T-helper 1 cell treated with Interleukin-12 subunit alpha and Interleukin-12 subunit beta and Interleukin-4 antibody, amounts not matched to agents 30 μg/mL and 1 μg/mL, for 36 hours (primary cell): ENCODE measurements at regions not wholly inside any gene's neighbourhood (a gene's known extent, or its start where the extent isn't known, plus 50 kb on each side); places are given as distances from the start of the nearest gene placed in this dataset.

ENCODE experiments used
- H3K27ac Mint-ChIP-seq: one replicate; pipeline ENCODE4 v1.8.0; 2021; ENCODE audit warnings: mild to moderate bottlenecking, mixed read lengths
- H3K27me3 Mint-ChIP-seq: one replicate; pipeline ENCODE4 v1.8.0; 2021; ENCODE audit warnings: low read depth, mixed read lengths
- H3K36me3 Mint-ChIP-seq: one replicate; pipeline ENCODE4 v1.8.0; 2021; ENCODE audit warnings: low read depth, mixed read lengths
- H3K4me1 Mint-ChIP-seq: one replicate; pipeline ENCODE4 v1.8.0; 2021; ENCODE audit warnings: low read depth, mixed read lengths
- H3K4me3 Mint-ChIP-seq: one replicate; pipeline ENCODE4 v1.8.0; 2021; ENCODE audit warnings: mild to moderate bottlenecking, moderate library complexity, mixed read lengths
- H3K9me3 Mint-ChIP-seq: one replicate; pipeline ENCODE4 v1.8.0; 2021; ENCODE audit warnings: mixed read lengths

- Mint-ChIP-seq H3K27me3 (no peaks in the 10 kb centered on the region), H3K4me3 (no peak overlapping the region), H3K27ac (no peak overlapping the region), H3K9me3 (no peaks in the 10 kb centered on the region), H3K36me3 (no peaks in the 10 kb centered on the region), H3K4me1 (no peaks in the 10 kb centered on the region)
Observed at GRCh38 chr10:128972036-128972405, 495.0 kb upstream of the MGMT start.

DNA sequence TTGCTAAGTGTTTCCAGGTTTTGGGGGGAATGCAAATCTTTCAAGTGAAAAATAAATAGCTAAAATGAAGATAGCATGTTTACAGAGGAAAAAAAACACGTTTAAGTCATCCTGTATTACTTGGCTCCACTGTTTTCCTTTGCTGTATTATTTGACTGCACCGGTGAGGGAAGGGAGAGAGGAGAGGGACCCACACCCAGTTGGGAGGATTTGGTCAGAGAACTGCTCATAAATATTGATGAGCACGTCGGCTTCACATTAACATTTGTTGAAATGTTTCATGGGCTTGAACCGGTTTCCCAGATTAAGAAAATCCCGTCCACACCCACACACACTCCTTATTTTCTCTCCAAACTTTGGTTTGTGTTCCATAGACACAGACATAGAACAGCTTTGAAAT lies 493.8 kb upstream of the MGMT start:
- Mint-ChIP-seq H3K27me3 (no peaks in the 10 kb centered on the region), H3K4me1 (no peaks in the 10 kb centered on the region), H3K9me3 (no peaks in the 10 kb centered on the region), H3K4me3 (no peak overlapping the region), H3K27ac (no peak overlapping the region), H3K36me3 (no peaks in the 10 kb centered on the region)

- Mint-ChIP-seq H3K27ac (no peak overlapping the region), H3K27me3 (no peaks in the 10 kb centered on the region)
Observed at GRCh38 chr10:128976856-128977255, 490.2 kb upstream of the MGMT start.

GRCh38 chr10:128978211-128978610 lies 488.8 kb upstream of the MGMT start:
- Mint-ChIP-seq H3K36me3 (no peaks in the 10 kb centered on the region), H3K4me3 (no peak overlapping the region), H3K27ac (no peak overlapping the region), H3K27me3 (no peaks in the 10 kb centered on the region), H3K9me3 (no peaks in the 10 kb centered on the region), H3K4me1 (no peaks in the 10 kb centered on the region)

More at GRCh38 chr10:128976856-128977255, 490.2 kb upstream of the MGMT start:
- Mint-ChIP-seq H3K4me1 (no peaks in the 10 kb centered on the region), H3K9me3 (no peaks in the 10 kb centered on the region), H3K4me3 (no peak overlapping the region), H3K36me3 (no peaks in the 10 kb centered on the region)

DNA sequence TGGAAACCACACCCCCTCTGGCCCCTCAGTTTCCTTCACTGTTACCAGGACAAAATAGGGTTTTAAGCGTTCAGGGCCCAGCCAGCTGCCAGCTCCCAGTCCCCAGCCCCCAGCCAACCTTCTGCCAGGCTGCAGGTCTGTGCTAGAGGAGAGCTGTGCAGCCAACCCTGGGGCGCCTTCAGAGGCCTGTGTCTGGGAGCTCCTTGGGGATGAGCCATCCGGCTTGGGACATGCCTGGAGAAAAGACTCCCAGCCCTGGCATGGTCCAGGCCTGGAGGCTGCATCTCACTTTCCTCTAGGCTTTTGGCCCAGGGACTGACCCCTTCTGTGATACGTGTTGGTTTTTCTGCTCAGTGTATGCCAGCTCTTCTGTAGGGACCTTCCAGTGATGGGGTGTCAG lies 487.6 kb upstream of the MGMT start:
- Mint-ChIP-seq H3K27me3 (no peaks in the 10 kb centered on the region), H3K36me3 (no peaks in the 10 kb centered on the region), H3K9me3 (no peaks in the 10 kb centered on the region), H3K27ac (no peak overlapping the region), H3K4me3 (no peak overlapping the region), H3K4me1 (no peaks in the 10 kb centered on the region)

DNA sequence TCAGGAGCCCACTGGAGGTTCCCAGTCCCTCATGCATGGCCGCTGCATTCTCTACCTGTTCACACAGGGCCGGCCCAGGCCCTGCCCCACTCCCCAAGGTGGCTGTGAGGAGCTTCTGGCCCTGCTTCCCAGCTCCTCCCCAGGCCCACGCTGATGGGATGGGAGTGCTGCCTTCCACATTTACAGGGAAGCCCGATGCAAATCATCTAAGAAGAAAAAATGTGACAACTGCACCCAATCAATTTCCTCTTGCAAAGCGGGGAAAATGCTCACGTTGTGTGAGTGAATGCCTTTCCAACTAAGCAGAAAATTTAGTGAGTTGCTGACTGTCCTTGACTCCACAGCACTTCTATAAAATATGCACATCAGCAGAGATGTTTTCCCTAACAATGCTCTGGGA lies 485.8 kb upstream of the MGMT start:
- H3K4me3 Mint-ChIP-seq: no peak overlapping the region
- no peaks in the 10 kb centered on the region for H3K4me1 Mint-ChIP-seq
- no peaks in the 10 kb centered on the region for H3K27me3 Mint-ChIP-seq
- H3K9me3 Mint-ChIP-seq: no peaks in the 10 kb centered on the region
- no peaks in the 10 kb centered on the region for H3K36me3 Mint-ChIP-seq
- H3K27ac Mint-ChIP-seq: no peak overlapping the region

DNA sequence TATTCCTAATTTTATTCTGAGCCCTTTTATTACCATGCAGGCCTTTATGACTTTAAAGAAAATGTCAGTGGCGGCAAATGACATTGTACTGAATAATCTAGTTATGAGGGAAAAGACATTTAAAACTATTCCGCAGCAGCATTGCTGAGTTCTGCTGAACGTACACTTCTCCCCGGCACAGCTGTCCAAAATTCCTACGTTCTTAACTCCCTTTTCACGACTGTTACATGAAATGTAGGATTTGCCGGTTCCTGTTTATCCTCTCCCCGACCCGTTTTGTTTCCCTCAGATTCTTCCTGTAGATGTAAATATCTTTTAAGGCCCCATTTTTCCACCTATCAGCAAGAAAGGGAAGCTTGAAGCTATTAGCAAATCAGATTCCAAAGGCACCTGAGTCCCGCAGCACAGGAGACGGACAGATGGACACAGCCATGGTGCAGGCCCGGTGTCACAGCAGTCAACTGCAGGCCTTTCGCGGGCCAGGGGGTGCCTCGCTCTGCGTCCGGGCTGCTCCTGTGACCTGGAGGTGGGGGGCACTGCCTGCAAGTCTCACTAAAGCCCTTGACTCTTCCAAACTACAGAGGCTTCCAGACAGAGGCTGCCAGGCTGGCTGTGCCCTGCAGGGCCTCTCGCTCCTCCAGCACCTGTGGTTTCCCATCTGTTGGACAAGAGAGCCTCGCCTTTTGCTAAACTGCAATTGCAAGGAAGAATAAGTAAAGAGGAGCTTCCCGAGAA lies 485.0 kb upstream of the MGMT start:
- H3K9me3 Mint-ChIP-seq: no peaks in the 10 kb centered on the region
- no peaks in the 10 kb centered on the region for H3K4me1 Mint-ChIP-seq
- no peak overlapping the region for H3K4me3 Mint-ChIP-seq
- no peaks in the 10 kb centered on the region for H3K36me3 Mint-ChIP-seq
- H3K27me3 Mint-ChIP-seq: no peaks in the 10 kb centered on the region
- no peak overlapping the region for H3K27ac Mint-ChIP-seq

DNA sequence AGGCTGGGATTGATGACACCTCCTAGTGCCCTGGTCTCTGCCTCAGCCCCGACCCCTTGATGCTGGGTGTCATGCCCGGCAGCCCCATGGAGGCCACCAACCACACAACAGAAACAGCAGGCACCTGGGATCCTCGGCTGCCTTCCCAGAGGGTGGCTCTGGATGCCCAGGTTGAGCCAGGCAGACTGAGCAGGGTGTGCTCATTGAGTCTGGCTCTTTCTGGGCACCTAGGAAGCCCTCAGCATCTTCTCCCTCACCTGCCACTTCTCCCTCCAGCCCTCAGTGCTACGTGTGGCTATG lies 484.5 kb upstream of the MGMT start:
- Mint-ChIP-seq H3K4me3 (no peak overlapping the region), H3K36me3 (no peaks in the 10 kb centered on the region), H3K27ac (no peak overlapping the region), H3K27me3 (peaks cover 2% of the 10 kb centered on the region), H3K4me1 (no peaks in the 10 kb centered on the region), H3K9me3 (no peaks in the 10 kb centered on the region)

- H3K4me3 Mint-ChIP-seq: no peak overlapping the region
- H3K9me3 Mint-ChIP-seq: no peaks in the 10 kb centered on the region
- no peaks in the 10 kb centered on the region for H3K4me1 Mint-ChIP-seq
- H3K27me3 Mint-ChIP-seq: peaks cover 7% of the 10 kb centered on the region
- H3K27ac Mint-ChIP-seq: no peak overlapping the region
- no peaks in the 10 kb centered on the region for H3K36me3 Mint-ChIP-seq
Observed at GRCh38 chr10:128985036-128985435, 482.0 kb upstream of the MGMT start.

DNA sequence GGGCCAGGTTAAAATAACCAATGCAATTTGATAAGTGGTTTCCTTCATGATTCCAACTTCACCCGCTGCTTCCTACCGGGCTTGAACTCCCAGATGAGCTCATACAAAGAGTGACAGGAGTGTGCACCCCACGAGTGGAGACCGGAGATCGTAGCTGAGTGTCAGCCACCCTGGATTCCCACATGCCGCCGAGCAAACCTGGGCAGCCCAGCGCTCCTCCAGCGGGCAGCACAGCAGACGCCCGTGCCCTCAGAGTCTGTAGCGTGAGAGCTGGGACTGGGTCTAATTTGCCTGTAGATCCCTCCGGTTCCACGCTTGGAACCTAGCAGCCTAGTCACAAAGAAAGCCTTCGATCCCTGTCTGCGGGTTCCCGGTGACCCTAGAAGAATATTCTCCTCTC lies 476.1 kb upstream of the MGMT start:
- no peaks in the 10 kb centered on the region for H3K9me3 Mint-ChIP-seq
- H3K36me3 Mint-ChIP-seq: no peaks in the 10 kb centered on the region

DNA sequence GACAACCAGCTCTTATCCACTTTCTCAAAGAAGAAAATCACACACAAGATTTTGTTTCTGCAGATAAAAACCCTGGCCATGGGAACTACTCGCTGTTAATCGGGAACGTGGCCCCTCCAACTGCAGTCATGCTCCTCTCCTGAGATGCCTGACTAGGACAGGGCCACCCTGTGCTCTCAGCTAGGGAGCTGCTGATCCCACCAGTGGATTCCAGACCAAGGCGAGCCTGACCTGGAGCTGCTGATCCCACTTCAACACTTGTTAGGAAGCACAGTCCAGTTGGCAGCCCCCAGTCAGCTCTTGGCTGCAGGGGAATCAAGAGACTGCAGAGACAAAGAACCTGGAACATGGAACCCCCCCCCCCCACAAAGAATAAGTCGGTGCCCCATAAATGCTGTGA lies 474.3 kb upstream of the MGMT start:
- H3K9me3 Mint-ChIP-seq: no peaks in the 10 kb centered on the region
- no peak overlapping the region for H3K27ac Mint-ChIP-seq
- H3K4me3 Mint-ChIP-seq: no peak overlapping the region
- H3K27me3 Mint-ChIP-seq: peaks cover 2% of the 10 kb centered on the region
- H3K36me3 Mint-ChIP-seq: no peaks in the 10 kb centered on the region
- H3K4me1 Mint-ChIP-seq: no peaks in the 10 kb centered on the region

More for the DNA sequence above, 476.1 kb upstream of the MGMT start:
- Mint-ChIP-seq H3K27me3 (peaks cover 7% of the 10 kb centered on the region), H3K4me1 (no peaks in the 10 kb centered on the region), H3K4me3 (no peak overlapping the region), H3K27ac (no peak overlapping the region)

DNA sequence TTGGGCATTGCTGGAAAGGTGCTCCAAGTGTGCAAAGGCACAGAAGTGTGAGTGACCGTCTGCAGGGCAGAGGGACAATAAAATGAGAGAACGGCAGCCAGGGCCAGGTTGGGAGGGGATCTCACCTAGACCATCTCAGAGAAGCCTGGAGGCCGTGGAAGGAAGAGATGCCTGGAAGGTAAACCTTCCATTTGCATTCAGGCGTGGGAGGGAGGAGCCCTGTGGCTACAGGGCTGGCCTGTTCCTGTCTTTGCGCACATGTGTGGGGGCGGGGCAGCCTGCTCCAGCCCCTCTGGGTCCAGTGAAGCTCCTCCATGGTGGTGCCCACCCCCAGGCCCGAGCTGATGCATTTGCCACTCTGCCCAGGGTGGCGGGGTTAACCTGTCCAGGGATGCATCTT lies 473.6 kb upstream of the MGMT start:
- Mint-ChIP-seq H3K36me3 (no peaks in the 10 kb centered on the region), H3K4me3 (no peak overlapping the region), H3K27me3 (no peaks in the 10 kb centered on the region), H3K27ac (no peak overlapping the region), H3K9me3 (no peaks in the 10 kb centered on the region), H3K4me1 (no peaks in the 10 kb centered on the region)

DNA sequence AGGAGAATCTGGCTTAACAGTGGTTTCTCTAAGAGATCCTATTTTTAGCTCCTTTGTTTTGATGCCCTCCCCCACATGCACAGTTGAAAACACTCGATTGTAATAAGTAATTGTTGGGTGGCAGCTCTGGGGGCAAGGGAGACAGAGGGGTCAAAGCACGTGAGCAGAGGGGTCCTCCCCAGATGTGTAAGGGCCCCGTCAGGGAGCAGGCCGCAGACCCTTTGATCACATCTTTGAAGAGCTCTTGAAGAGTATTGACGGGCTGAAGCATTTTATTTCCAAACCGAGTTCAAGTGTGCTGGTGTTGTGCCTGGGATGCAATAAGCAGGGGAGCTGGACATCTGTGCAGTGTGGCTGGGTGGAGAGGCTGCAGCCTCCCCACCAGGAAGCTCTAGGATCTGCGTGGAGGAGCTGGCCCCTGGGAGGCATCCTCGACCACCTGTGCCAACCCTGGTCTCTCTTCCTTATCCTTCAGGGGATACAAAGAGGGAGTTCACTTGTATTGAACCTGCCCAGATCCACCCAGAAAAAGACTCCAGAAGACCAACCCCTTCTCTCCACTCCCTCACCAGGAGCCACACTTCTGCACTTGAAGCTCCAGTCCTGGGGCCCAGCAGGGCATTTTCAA lies 473.0 kb upstream of the MGMT start:
- Mint-ChIP-seq H3K4me1 (no peaks in the 10 kb centered on the region), H3K9me3 (no peaks in the 10 kb centered on the region), H3K36me3 (no peaks in the 10 kb centered on the region), H3K4me3 (no peak overlapping the region), H3K27me3 (no peaks in the 10 kb centered on the region), H3K27ac (no peak overlapping the region)

GRCh38 chr10:128994598-128995143 lies 472.4 kb upstream of the MGMT start:
- Mint-ChIP-seq H3K27ac (no peak overlapping the region), H3K4me1 (no peaks in the 10 kb centered on the region), H3K36me3 (no peaks in the 10 kb centered on the region), H3K4me3 (no peak overlapping the region), H3K27me3 (no peaks in the 10 kb centered on the region), H3K9me3 (no peaks in the 10 kb centered on the region)

- Mint-ChIP-seq H3K36me3 (no peaks in the 10 kb centered on the region), H3K4me3 (no peak overlapping the region), H3K4me1 (no peaks in the 10 kb centered on the region), H3K9me3 (no peaks in the 10 kb centered on the region), H3K27me3 (no peaks in the 10 kb centered on the region), H3K27ac (no peak overlapping the region)
Observed at GRCh38 chr10:128995676-128996075, 471.4 kb upstream of the MGMT start.
